ENCODE measurements at regions not wholly inside any gene's neighbourhood (a gene's known extent, or its start where the extent isn't known, plus 50 kb on each side); places are given as distances from the start of the nearest gene placed in this dataset.

DNA sequence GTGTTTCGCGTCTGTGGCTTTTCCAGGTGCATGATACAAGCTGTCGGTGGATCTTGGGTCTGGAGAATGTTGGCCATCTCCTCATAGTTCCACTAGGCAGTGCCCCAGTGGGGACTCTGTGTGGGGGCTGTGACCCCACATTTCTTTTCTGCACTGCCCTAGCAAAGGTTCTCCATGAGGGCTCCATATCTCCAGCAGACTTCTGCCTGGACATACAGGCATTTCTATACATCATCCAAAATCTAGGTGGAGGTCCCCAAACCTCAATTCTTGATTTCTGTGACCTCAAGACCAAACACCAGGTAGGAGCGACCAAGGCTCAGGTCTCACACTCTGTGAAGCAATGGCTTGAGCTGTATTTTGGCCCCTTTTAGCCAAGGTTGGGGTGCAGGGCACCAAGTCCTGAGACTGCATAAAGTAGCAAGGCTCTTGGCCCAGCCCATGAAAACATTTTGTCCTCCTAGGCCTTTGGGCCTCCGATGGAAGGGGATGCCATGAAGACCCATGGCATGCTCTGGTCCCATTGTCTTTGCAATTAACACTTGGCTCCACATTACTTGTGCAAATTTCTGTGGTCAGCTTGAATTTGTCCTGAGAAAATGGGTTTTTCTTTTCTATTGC, 615.3 kb downstream of the ZBBX start:
- Histone ChIP-seq H3K4me1 (no peaks in the 10 kb centered on the region), H3K27ac (no peak overlapping the region), H3K36me3 (no peaks in the 10 kb centered on the region), H3K9me3 (no peaks in the 10 kb centered on the region), H3K27me3 (no peaks in the 10 kb centered on the region), H3K4me3 (no peak overlapping the region)
- TF ChIP-seq, protein P1, sequence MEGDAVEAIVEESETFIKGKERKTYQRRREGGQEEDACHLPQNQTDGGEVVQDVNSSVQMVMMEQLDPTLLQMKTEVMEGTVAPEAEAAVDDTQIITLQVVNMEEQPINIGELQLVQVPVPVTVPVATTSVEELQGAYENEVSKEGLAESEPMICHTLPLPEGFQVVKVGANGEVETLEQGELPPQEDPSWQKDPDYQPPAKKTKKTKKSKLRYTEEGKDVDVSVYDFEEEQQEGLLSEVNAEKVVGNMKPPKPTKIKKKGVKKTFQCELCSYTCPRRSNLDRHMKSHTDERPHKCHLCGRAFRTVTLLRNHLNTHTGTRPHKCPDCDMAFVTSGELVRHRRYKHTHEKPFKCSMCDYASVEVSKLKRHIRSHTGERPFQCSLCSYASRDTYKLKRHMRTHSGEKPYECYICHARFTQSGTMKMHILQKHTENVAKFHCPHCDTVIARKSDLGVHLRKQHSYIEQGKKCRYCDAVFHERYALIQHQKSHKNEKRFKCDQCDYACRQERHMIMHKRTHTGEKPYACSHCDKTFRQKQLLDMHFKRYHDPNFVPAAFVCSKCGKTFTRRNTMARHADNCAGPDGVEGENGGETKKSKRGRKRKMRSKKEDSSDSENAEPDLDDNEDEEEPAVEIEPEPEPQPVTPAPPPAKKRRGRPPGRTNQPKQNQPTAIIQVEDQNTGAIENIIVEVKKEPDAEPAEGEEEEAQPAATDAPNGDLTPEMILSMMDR (IDR thresholded peaks at IDR 0.05) = no peak
- TF ChIP-seq POLR2AphosphoS5 (IDR thresholded peaks at IDR 0.05; ENCODE audit: insufficient read depth in 1 of 2, low read depth in 1 of 2) = no peak
- TF ChIP-seq POLR2A (IDR thresholded peaks at IDR 0.05) = no peak
- intact Hi-C loops (cut with DNase I) = no loop called here
- DNase-seq (ENCODE audit: extremely low spot score in 2 of 2) = no peak

DNA sequence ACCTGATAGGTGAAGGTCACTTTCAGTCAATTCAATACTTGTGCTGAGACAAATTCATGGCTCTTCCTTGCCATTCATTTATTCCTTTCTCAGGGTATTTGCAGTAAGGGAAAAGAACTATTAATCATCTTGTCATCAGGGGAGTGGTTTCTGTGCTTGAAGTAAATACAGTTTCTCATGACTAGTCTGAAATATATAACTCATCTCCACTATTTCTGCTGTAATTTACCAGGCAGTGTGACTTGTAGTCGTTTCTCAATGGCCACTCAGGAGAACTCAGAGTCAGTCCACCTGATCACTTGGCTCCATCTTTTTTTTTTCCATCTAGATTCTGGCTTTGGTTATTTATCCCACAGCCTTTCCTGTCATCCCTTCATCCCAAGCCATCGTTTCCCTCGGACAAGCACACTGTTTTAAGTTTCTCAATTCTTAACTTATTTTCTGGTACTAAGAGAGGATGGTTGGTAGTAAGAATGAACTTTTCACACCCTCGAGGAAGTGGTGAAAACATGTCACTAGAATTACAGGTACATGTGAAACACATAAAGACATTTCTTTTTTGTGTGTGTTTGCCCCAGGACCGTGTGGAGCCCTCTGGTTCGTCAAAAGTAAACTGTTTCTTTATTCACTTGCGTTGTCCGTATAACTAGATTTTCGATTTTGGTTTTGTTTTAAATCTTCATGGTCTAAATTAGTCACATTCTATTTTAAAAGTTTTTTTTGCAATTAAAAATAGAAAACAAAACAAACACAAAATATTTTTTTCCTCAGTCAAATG, 620.2 kb downstream of the ZBBX start:
- TF ChIP-seq, protein P1 (IDR thresholded peaks at IDR 0.05) = no peak
- no peak for TF ChIP-seq POLR2A (IDR thresholded peaks at IDR 0.05)
- no peak for DNase-seq (ENCODE audit: extremely low spot score in 2 of 2)
- Histone ChIP-seq H3K9me3 (no peaks in the 10 kb centered on the region), H3K27ac (no peak overlapping the region), H3K27me3 (no peaks in the 10 kb centered on the region), H3K4me1 (no peaks in the 10 kb centered on the region), H3K36me3 (no peaks in the 10 kb centered on the region), H3K4me3 (no peak overlapping the region)
- intact Hi-C loops (cut with DNase I) = no loop called here

DNA sequence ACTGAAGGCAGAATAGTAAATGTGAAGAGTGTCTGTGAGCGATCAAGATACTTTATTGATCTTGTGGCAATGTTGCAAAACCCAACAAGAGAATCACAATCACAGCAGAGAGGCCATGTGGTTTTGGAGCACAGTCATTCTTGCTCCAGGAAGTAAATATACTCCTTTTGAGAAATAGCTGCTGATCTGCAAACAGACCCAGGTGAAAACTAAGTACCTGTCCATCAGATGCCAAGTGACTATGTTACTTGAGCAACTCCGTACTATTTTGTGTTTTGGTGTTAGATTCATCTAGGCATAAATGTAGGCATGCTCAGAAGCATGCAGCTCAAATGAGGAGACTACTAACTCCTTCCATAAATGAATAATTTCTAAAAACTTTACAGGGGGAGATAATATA, 627.9 kb downstream of the ZBBX start:
- DNase-seq (ENCODE audit: extremely low spot score in 2 of 2) = no peak
- Histone ChIP-seq H3K27me3 (no peaks in the 10 kb centered on the region), H3K27ac (no peak overlapping the region), H3K4me3 (no peak overlapping the region), H3K9me3 (no peaks in the 10 kb centered on the region), H3K4me1 (no peaks in the 10 kb centered on the region), H3K36me3 (no peaks in the 10 kb centered on the region)
- no peak for TF ChIP-seq POLR2AphosphoS5 (IDR thresholded peaks at IDR 0.05; ENCODE audit: insufficient read depth in 1 of 2, low read depth in 1 of 2)
- no peak for TF ChIP-seq POLR2A (IDR thresholded peaks at IDR 0.05)
- TF ChIP-seq, protein P1 (IDR thresholded peaks at IDR 0.05) = no peak
- intact Hi-C loops (cut with DNase I) = no loop called here

DNA sequence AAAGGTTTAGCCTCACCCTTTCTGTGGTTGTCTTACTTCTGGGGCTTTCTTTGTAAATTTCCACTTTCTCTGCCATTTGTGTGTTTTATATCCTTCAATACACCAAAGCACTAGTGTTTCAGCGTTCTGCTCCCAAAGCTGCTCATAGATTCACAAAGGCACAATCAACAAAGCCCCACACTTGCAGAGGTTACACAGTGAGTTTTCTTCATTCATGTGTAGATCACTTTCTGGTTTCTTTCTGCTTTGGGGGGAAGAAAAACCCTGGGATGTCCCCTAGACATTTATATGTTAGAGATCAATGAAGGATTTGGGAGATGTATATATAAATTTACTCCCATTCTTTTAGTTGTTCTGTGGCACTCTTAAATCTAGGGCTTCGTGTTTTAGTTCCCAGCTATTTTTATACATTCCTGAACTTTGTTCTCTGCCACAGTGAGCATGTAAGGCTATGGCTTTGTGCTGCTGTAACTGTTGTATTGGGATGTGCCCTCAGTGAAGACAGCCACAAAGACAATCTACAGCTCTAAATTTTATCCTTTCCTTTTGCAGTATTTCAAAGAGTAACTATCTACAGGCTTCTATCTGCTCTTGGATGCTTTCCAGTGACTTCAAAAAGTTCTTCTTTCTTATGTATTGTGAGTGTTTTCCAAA, 636.5 kb downstream of the ZBBX start:
- no peaks in the 10 kb centered on the region for H3K27me3 ChIP-seq
- no peaks in the 10 kb centered on the region for H3K4me1 ChIP-seq
- intact Hi-C loops (cut with DNase I) = no loop called here
- no peak overlapping the region for H3K27ac ChIP-seq
- TF ChIP-seq, protein P1 (IDR thresholded peaks at IDR 0.05) = no peak
- TF ChIP-seq POLR2A (IDR thresholded peaks at IDR 0.05) = no peak
- TF ChIP-seq POLR2AphosphoS5 (IDR thresholded peaks at IDR 0.05; ENCODE audit: insufficient read depth in 1 of 2, low read depth in 1 of 2) = no peak
- no peak overlapping the region for H3K4me3 ChIP-seq
- no peaks in the 10 kb centered on the region for H3K36me3 ChIP-seq
- H3K9me3 ChIP-seq = no peaks in the 10 kb centered on the region
- no peak for DNase-seq (ENCODE audit: extremely low spot score in 2 of 2)

DNA sequence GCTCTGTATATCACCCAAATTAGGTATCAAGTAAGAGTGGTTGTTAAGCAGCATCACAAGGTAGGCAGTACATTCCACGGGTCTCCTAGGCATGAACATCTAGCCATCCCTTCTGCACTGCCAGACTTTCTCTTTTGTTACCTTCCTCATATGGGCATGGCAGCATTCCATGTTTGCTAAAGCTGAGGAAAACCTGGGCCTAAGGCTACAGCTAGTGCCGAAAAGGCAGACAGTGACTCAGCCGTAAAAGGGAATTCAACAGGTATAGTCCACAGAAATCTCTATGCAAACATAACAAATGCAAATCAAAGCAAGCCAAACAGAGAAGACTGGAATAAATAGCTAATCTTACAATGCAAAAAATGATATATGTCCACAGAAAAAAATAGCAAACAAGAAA, 645.4 kb downstream of the ZBBX start:
- DNase-seq (ENCODE audit: extremely low spot score in 2 of 2) = no peak
- Histone ChIP-seq H3K27ac (no peak overlapping the region), H3K9me3 (no peaks in the 10 kb centered on the region), H3K4me3 (no peak overlapping the region), H3K36me3 (no peaks in the 10 kb centered on the region), H3K27me3 (no peaks in the 10 kb centered on the region), H3K4me1 (no peaks in the 10 kb centered on the region)
- intact Hi-C loops (cut with DNase I) = no loop called here
- TF ChIP-seq POLR2A (IDR thresholded peaks at IDR 0.05) (no peak), POLR2AphosphoS5 (IDR thresholded peaks at IDR 0.05; ENCODE audit: insufficient read depth in 1 of 2, low read depth in 1 of 2) (no peak)
- TF ChIP-seq, protein P1 (IDR thresholded peaks at IDR 0.05) = no peak

Measured in vagina (tissue), 2 donors.